GM06990 (cell line): ENCODE measurements at regions not wholly inside any gene's neighbourhood (a gene's known extent, or its start where the extent isn't known, plus 50 kb on each side); places are given as distances from the start of the nearest gene placed in this dataset.

Experiments
- DNase-seq: peaks from one replicate; pipeline ENCODE4 v3.0.0-alpha.2; 2011; ENCODE audit not compliant: insufficient read length; ENCODE audit errors: extremely low read depth
- H3K27me3 ChIP-seq: replicated peaks from 2 replicates; pipeline ENCODE4 v1.6.0; 2011; ENCODE audit warnings: low read length; ENCODE audit not compliant: control insufficient read depth, insufficient read depth
- H3K36me3 ChIP-seq: 2 replicates; pipeline ENCODE4 v1.5.1; 2011; ENCODE audit warnings: low read length; ENCODE audit not compliant: control insufficient read depth, insufficient read depth
- H3K4me3 ChIP-seq: replicated peaks from 2 replicates; pipeline ENCODE4 v1.5.1; 2011; ENCODE audit warnings: low read depth, mild to moderate bottlenecking, control low read depth, low read length
- TF ChIP-seq, protein P1 (sequence below): IDR thresholded peaks from 2 replicates; pipeline ENCODE4 v1.5.1; 2011; ENCODE audit warnings: low read length, control low read depth, mild to moderate bottlenecking, inconsistent platforms; ENCODE audit not compliant: insufficient read depth, poor library complexity, severe bottlenecking

DNA sequence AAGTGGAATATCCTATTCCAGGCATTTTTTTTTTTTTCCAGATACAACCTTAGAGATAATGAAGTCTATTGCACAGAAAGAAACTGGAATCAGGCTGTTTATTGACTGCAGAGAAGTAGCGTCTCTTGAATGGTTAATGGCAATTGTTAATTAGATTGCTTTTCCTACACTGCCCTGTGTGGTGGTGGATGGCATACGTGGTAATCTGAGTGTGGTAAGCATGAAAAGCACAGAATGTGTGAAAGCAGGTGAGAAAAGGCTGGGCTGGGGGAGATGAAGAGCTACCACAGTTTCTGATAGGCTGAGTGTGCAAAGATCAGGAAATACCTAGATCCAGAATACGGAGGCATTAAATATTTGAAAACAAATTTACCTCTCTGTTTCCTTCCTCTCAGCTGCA, 486.3 kb upstream of the TBL1XR1 start:
- no peaks in the 10 kb centered on the region; the same call in 1 of the 2 replicates for H3K27me3 ChIP-seq
- H3K36me3 ChIP-seq: no peaks in the 10 kb centered on the region
- no peak for DNase-seq
- H3K4me3 ChIP-seq: no peak overlapping the region
- TF ChIP-seq, protein P1, sequence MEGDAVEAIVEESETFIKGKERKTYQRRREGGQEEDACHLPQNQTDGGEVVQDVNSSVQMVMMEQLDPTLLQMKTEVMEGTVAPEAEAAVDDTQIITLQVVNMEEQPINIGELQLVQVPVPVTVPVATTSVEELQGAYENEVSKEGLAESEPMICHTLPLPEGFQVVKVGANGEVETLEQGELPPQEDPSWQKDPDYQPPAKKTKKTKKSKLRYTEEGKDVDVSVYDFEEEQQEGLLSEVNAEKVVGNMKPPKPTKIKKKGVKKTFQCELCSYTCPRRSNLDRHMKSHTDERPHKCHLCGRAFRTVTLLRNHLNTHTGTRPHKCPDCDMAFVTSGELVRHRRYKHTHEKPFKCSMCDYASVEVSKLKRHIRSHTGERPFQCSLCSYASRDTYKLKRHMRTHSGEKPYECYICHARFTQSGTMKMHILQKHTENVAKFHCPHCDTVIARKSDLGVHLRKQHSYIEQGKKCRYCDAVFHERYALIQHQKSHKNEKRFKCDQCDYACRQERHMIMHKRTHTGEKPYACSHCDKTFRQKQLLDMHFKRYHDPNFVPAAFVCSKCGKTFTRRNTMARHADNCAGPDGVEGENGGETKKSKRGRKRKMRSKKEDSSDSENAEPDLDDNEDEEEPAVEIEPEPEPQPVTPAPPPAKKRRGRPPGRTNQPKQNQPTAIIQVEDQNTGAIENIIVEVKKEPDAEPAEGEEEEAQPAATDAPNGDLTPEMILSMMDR: no peak

DNA sequence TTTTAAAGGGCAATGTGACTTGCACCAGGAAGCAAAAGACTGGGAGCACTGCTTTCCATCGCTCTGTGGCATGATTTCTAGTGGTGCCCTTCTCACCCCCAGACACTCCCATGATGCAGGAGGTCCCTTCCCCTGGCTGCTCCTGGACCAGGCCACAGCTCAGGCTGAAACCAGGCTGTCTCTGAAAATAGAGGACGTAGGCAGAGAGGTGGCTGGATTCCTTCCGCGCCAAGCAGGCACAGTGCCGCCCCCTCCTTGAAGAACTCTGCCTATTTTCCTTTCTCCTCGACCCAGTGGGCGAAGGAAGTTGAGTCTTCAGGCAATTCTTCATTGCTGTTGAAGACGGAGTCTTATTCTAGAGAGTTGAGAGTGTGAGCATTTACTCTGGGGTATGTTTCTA, 489.4 kb upstream of the TBL1XR1 start:
- DNase-seq: no peak
- Histone ChIP-seq H3K36me3 (no peaks in the 10 kb centered on the region), H3K27me3 (no peaks in the 10 kb centered on the region), H3K4me3 (no peak overlapping the region)
- TF ChIP-seq, protein P1: no peak

DNA sequence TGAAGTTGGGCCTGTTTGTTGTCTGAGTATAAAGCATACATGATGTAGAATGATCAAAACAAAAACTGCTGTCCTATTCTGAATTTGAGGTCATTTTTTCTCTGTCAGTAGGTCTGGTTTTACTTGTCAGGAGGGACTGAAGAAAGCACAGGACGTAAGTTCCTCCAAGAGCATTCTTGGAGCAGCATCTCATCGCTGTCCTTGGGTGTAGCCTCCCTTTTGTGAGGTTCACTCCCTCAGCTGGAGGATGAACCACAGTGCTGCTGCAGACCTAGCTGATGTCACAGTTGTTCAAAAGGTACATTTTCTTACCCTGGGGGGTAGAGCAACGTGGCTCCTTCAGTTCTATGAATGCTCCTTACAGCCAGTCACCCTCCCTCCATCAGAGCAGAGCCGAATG, 490.0 kb upstream of the TBL1XR1 start:
- DNase-seq: no peak
- H3K27me3 ChIP-seq: no peaks in the 10 kb centered on the region
- H3K4me3 ChIP-seq: no peak overlapping the region
- no peaks in the 10 kb centered on the region for H3K36me3 ChIP-seq
- TF ChIP-seq, protein P1: no peak

DNA sequence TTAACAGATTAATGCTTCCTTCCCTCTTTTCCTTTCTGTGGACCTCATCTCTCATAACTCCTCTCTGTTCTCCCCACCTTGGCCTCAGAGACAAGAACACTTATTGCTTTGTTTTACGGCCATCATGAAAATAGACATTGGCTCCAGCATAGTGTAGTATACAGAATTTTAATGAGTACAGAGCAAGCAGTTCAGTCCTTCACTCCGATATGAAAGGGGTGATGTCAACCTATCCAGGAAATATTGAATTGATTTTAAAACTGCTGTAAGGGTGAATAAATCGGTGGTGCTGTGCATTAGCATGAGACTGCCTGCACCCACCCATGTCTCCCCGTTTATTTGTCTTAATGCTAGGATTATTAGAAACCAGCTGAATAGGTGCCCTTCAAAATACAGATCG, 490.9 kb upstream of the TBL1XR1 start:
- Histone ChIP-seq H3K4me3 (no peak overlapping the region), H3K27me3 (no peaks in the 10 kb centered on the region), H3K36me3 (no peaks in the 10 kb centered on the region)
- TF ChIP-seq, protein P1: no peak
- DNase-seq: no peak

DNA sequence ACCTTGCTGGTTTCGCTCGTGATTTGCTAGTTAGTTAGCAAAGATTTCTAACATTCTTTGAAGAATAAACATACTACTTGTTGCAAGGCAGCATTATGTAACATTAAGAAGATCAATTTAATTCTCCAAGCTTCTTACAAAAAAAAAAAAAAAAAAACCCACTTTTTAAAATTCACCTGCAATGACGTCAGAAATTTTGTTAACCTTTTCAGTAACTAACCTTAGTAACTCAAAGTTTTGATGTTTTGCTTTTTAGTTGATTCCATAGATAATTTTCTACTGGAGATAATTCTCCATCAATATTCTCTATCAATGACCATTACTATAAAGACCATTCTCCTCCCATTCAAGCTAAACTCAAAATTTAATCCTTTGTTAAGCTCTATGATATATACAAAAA, 491.8 kb upstream of the TBL1XR1 start:
- H3K36me3 ChIP-seq: no peaks in the 10 kb centered on the region

DNA sequence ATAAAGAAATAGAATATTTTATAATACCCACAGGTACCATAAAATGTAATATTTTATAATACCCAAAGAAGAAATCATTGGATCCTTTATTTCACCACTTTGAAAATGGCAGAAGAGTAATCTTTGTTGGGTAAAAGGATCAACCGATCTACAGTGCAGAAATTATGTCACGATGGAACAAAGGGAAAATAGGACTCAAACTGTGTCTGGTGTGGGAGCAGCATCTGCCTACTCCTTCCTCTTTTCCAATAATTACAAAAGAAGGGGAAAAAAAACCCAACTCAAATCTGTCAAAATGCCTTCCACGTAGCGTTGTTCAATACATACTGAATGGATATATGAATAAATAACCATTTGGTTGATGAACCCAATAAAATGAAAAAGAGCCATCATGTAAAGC, 492.6 kb upstream of the TBL1XR1 start:
- Histone ChIP-seq H3K4me3 (no peak overlapping the region), H3K27me3 (no peaks in the 10 kb centered on the region), H3K36me3 (no peaks in the 10 kb centered on the region)
- no peak for DNase-seq
- TF ChIP-seq, protein P1: no peak

More for the DNA sequence above, 491.8 kb upstream of the TBL1XR1 start:
- TF ChIP-seq, protein P1: no peak
- Histone ChIP-seq H3K4me3 (no peak overlapping the region), H3K27me3 (no peaks in the 10 kb centered on the region)
- DNase-seq: no peak
